Ovary (tissue), 7 donors: ENCODE measurements at regions not wholly inside any gene's neighbourhood (a gene's known extent, or its start where the extent isn't known, plus 50 kb on each side); places are given as distances from the start of the nearest gene placed in this dataset.

Experiments used
- DNase-seq, 5 donors: peaks; one replicate each; pipeline ENCODE4 v3.0.0-alpha.2; 2019 to 2020
- H3K27ac ChIP-seq, 2 donors: fragments of 200-600 bp; one replicate each; pipeline versions ENCODE4 v1.5.1 to v1.8.0; 2019 to 2022
- H3K27me3 ChIP-seq: fragments of 200-600 bp; one replicate; pipeline ENCODE4 v1.8.0; 2022
- H3K36me3 ChIP-seq: fragments of 200-600 bp; sonication (generic); one replicate; pipeline ENCODE4 v1.5.1; 2019
- H3K4me1 ChIP-seq: one replicate; pipeline ENCODE4 v1.8.1; 2013; ENCODE audit warnings: mild to moderate bottlenecking, moderate library complexity; ENCODE audit not compliant: insufficient read depth
- H3K4me3 ChIP-seq: fragments of 200-600 bp; sonication (generic); one replicate; pipeline ENCODE4 v1.5.1; 2017
- H3K9me3 ChIP-seq, 2 donors: fragments of 200-600 bp in 1 of 2; sonication (generic) in 1 of 2; one replicate each; pipeline versions ENCODE4 v1.5.1 to v1.8.1; 2013 to 2019; ENCODE audit warnings: mild to moderate bottlenecking in 1 of 2, moderate library complexity in 1 of 2
- CTCF ChIP-seq, 3 donors: fragments of 450-650 bp in 2 of 3; fragments of 200-600 bp in 1 of 3; IDR thresholded peaks; one replicate each; pipeline versions ENCODE4 v1.5.1 to v1.8.0; 2016 to 2022; ENCODE audit warnings: antibody characterized with exemption in 3 of 3, mild to moderate bottlenecking in 1 of 3
- EP300 ChIP-seq: sonication (generic); formaldehyde crosslinking; IDR thresholded peaks from one replicate; pipeline ENCODE4 v1.6.1; 2017; ENCODE audit warnings: antibody characterized with exemption
- POLR2A ChIP-seq: fragments of 450-650 bp; IDR thresholded peaks from one replicate; pipeline ENCODE4 v1.6.1; 2017; ENCODE audit warnings: antibody characterized with exemption, mild to moderate bottlenecking, moderate library complexity
- WGBS, 3 donors: extraction: QIAGEN DNeasy Blood & Tissue Kit in 1 of 3; methylation state at CpG; one replicate each; pipeline versions ENCODE4 v1.1.5 to v1.1.7; 2013 to 2017; 5-methylcytosine and 5-hydroxymethylcytosine counted together
- intact Hi-C, 4 donors: fragments of 100-400 bp; cut with DNase I; formaldehyde crosslinking; loops; one replicate each; pipeline versions ENCODE4 v1.11.0 to v1.15.1; 2022 to 2023
- donor health status: DM: no; HTN: no; CAD: no; lungs with moderate emphysema.
- donor health status: DM: no; HTN: no; CAD: no.
- donor health status: Bipolar disorder and iron deficiency.
- donor health status: DM: no; HTN: no; CAD: no.
- donor health status: DM: yes; HTN: yes; CAD: no.

GRCh38 chr6:8879334-8879733 lies 444.0 kb upstream of the SLC35B3 start:
- H3K27ac ChIP-seq = no peak overlapping the region
- no peaks in the 10 kb centered on the region for H3K9me3 ChIP-seq
- WGBS, 3 donors = 77 to 93% (median 93%) methylated on average over 1 of the region's 1 CpG
- no peak for DNase-seq
- TF ChIP-seq CTCF (IDR thresholded peaks at IDR 0.05) (no peak), POLR2A (no peak), EP300 (no peak)
- H3K4me1 ChIP-seq = no peaks in the 10 kb centered on the region
- no peak overlapping the region for H3K4me3 ChIP-seq
- H3K36me3 ChIP-seq = no peaks in the 10 kb centered on the region
- H3K27me3 ChIP-seq = no peaks in the 10 kb centered on the region
- intact Hi-C loops = no loop called here

GRCh38 chr6:8875986-8876385 lies 440.6 kb upstream of the SLC35B3 start:
- TF ChIP-seq CTCF (IDR thresholded peaks at IDR 0.05) (no peak), EP300 (no peak), POLR2A (no peak)
- H3K4me1 ChIP-seq = no peaks in the 10 kb centered on the region
- intact Hi-C loops = no loop called here
- WGBS, 3 donors = 85 to 88% (median 86%) methylated on average over 4 of the region's 4 CpGs
- no peak overlapping the region for H3K4me3 ChIP-seq
- H3K36me3 ChIP-seq = no peaks in the 10 kb centered on the region
- no peaks in the 10 kb centered on the region for H3K27me3 ChIP-seq
- no peak for DNase-seq
- H3K27ac ChIP-seq = no peak overlapping the region
- no peaks in the 10 kb centered on the region for H3K9me3 ChIP-seq

- TF ChIP-seq CTCF (IDR thresholded peaks at IDR 0.05) = no peak
- TF ChIP-seq POLR2A = no peak
- TF ChIP-seq EP300 = no peak
- WGBS, 3 donors = 58 to 77% (median 71%) methylated on average over 3 of the region's 3 CpGs
- intact Hi-C loops = no loop called here
- H3K9me3 ChIP-seq = no peaks in the 10 kb centered on the region
- no peaks in the 10 kb centered on the region for H3K36me3 ChIP-seq
- no peak overlapping the region for H3K27ac ChIP-seq
- no peak for DNase-seq
- no peak overlapping the region for H3K4me3 ChIP-seq
- H3K27me3 ChIP-seq = no peaks in the 10 kb centered on the region
- no peaks in the 10 kb centered on the region for H3K4me1 ChIP-seq
These were observed 437.2 kb upstream of the SLC35B3 start for GRCh38 chr6:8872589-8872988.

- WGBS, 3 donors = 86 to 89% (median 89%) methylated on average over 3 of the region's 3 CpGs
- TF ChIP-seq POLR2A = no peak
- TF ChIP-seq CTCF (IDR thresholded peaks at IDR 0.05) = no peak
- no peak for TF ChIP-seq EP300
- H3K27ac ChIP-seq = no peak overlapping the region
- H3K36me3 ChIP-seq = no peaks in the 10 kb centered on the region
- H3K27me3 ChIP-seq = no peaks in the 10 kb centered on the region
- H3K4me1 ChIP-seq = no peaks in the 10 kb centered on the region
- no peak overlapping the region for H3K4me3 ChIP-seq
- no peak for DNase-seq
- intact Hi-C loops = no loop called here
- no peaks in the 10 kb centered on the region for H3K9me3 ChIP-seq
These were observed 430.1 kb upstream of the SLC35B3 start for GRCh38 chr6:8865451-8865850.

GRCh38 chr6:8860671-8861070 lies 425.3 kb upstream of the SLC35B3 start:
- H3K4me3 ChIP-seq = no peak overlapping the region
- DNase-seq = no peak
- intact Hi-C loops = no loop called here
- H3K27me3 ChIP-seq = no peaks in the 10 kb centered on the region
- no peaks in the 10 kb centered on the region for H3K9me3 ChIP-seq
- H3K4me1 ChIP-seq = no peaks in the 10 kb centered on the region
- H3K27ac ChIP-seq = no peak overlapping the region
- no peaks in the 10 kb centered on the region for H3K36me3 ChIP-seq
- TF ChIP-seq EP300 = no peak
